ENCODE measurements at regions not wholly inside any gene's neighbourhood (a gene's known extent, or its start where the extent isn't known, plus 50 kb on each side); places are given as distances from the start of the nearest gene placed in this dataset.

DNA sequence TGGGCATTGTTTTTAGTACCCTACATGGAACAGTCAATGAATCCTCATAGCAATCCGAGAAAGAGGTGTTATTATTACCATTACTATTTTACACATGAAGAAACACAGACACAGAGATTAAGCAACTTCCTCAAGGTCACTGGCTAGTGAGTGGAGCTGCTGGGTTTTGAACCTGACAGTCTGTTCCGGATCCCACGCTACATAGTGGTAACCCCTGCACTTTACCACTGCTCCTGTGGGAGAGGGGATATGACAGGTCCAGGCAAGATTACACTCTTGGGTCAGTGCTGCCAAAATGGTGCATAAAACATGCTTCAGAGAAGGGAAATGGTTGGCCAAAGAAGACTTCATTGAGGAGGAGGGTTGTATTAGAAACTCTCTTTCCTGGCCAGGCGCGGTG lies 185.7 kb downstream of the XPNPEP1 start (continued):
- TF ChIP-seq, protein P1, sequence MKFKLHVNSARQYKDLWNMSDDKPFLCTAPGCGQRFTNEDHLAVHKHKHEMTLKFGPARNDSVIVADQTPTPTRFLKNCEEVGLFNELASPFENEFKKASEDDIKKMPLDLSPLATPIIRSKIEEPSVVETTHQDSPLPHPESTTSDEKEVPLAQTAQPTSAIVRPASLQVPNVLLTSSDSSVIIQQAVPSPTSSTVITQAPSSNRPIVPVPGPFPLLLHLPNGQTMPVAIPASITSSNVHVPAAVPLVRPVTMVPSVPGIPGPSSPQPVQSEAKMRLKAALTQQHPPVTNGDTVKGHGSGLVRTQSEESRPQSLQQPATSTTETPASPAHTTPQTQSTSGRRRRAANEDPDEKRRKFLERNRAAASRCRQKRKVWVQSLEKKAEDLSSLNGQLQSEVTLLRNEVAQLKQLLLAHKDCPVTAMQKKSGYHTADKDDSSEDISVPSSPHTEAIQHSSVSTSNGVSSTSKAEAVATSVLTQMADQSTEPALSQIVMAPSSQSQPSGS (IDR thresholded peaks at IDR 0.05; ENCODE audit: low read length): no peak
- no peak for TF ChIP-seq CBX5 (IDR thresholded peaks at IDR 0.05; ENCODE audit: low read depth, low read length)
- no peak for TF ChIP-seq KDM1A (IDR thresholded peaks at IDR 0.05; ENCODE audit: borderline replicate concordance, low read length)
- no peak for TF ChIP-seq EGR1 (IDR thresholded peaks at IDR 0.05; ENCODE audit: borderline replicate concordance, low read depth, low read length)
